ENCODE measurements at regions not wholly inside any gene's neighbourhood (a gene's known extent, or its start where the extent isn't known, plus 50 kb on each side); places are given as distances from the start of the nearest gene placed in this dataset.

- H3K4me3 ChIP-seq (ENCODE audit: low read depth, low read length): no peak overlapping the region
- DNase-seq (ENCODE audit: low read depth): no peak
- TF ChIP-seq CTCF (conservative IDR thresholded peaks at IDR 0.05; ENCODE audit: low read depth, low read length): no peak
Observed at GRCh38 chr5:148769941-148770340, 56.5 kb upstream of the ADRB2 start.

GRCh38 chr5:148774313-148774712 lies 52.1 kb upstream of the ADRB2 start:
- H3K4me3 ChIP-seq (ENCODE audit: low read depth, low read length): no peak overlapping the region
- DNase-seq (ENCODE audit: low read depth): no peak
- no peak for TF ChIP-seq CTCF (conservative IDR thresholded peaks at IDR 0.05; ENCODE audit: low read depth, low read length)

GRCh38 chr5:148776261-148776660 lies 50.1 kb upstream of the ADRB2 start:
- no peak overlapping the region for H3K4me3 ChIP-seq (ENCODE audit: low read depth, low read length)
- TF ChIP-seq CTCF (conservative IDR thresholded peaks at IDR 0.05; ENCODE audit: low read depth, low read length): no peak
- no peak for DNase-seq (ENCODE audit: low read depth)

All from epithelial cell of proximal tubule (primary cell).